ENCODE measurements at regions not wholly inside any gene's neighbourhood (a gene's known extent, or its start where the extent isn't known, plus 50 kb on each side); places are given as distances from the start of the nearest gene placed in this dataset.

GRCh38 chr9:119500072-119500771 is 131.0 kb upstream of the BRINP1 start:
- no peak overlapping the region for H4K91ac ChIP-seq (ENCODE audit: low read depth, low read length)
- H3K4me2 ChIP-seq (ENCODE audit: low read length): no peak overlapping the region
- no peaks in the 10 kb centered on the region for H3K9me3 ChIP-seq (ENCODE audit: insufficient read depth, low read depth, low read length)
- no peaks in the 10 kb centered on the region for H3K36me3 ChIP-seq (ENCODE audit: control insufficient read depth in 1 of 2, insufficient read depth in 2 of 2, low read length in 2 of 2)
- no peak overlapping the region for H3K4ac ChIP-seq (ENCODE audit: low read depth, low read length)
- H3K9ac ChIP-seq (ENCODE audit: low read length): no peak overlapping the region
- H2BK5ac ChIP-seq (ENCODE audit: low read depth, low read length, poor library complexity): no peak overlapping the region
- no peak overlapping the region for H2BK120ac ChIP-seq (ENCODE audit: insufficient read depth, low read length, poor library complexity)
- no peak overlapping the region for H4K12ac ChIP-seq (ENCODE audit: low read depth, low read length)
- no peak overlapping the region for H2AFZ ChIP-seq (ENCODE audit: insufficient read depth, low read length, poor library complexity)
- no peak overlapping the region for H3K27ac ChIP-seq (ENCODE audit: low read depth, low read length)
- H3K18ac ChIP-seq (ENCODE audit: low read length): no peak overlapping the region
- H3K14ac ChIP-seq (ENCODE audit: low read length): no peak overlapping the region
- H2BK12ac ChIP-seq (ENCODE audit: low read length): no peak overlapping the region
- H3K27me3 ChIP-seq (ENCODE audit: insufficient read depth, low read length): no peaks in the 10 kb centered on the region
- no CpG with 5 or more reads among the region's 6 CpGs for WGBS (ENCODE audit: extremely low coverage, insufficient coverage, insufficient read length)
- no peak for DNase-seq
- no peak overlapping the region for H3K23ac ChIP-seq (ENCODE audit: low read length)
- no peaks in the 10 kb centered on the region for H3K4me1 ChIP-seq (ENCODE audit: control insufficient read depth in 1 of 2, insufficient read depth in 2 of 2, low read length in 2 of 2)
- no peak overlapping the region for H4K8ac ChIP-seq (ENCODE audit: low read depth, low read length)
- H3K79me1 ChIP-seq (ENCODE audit: low read length): no peaks in the 10 kb centered on the region
- H2AK5ac ChIP-seq (ENCODE audit: low read length): no peak overlapping the region
- H3K4me3 ChIP-seq (ENCODE audit: low read depth, low read length): no peak overlapping the region
- no peaks in the 10 kb centered on the region for H3K79me2 ChIP-seq (ENCODE audit: control insufficient read depth, insufficient read depth, low read length, poor library complexity)

DNA sequence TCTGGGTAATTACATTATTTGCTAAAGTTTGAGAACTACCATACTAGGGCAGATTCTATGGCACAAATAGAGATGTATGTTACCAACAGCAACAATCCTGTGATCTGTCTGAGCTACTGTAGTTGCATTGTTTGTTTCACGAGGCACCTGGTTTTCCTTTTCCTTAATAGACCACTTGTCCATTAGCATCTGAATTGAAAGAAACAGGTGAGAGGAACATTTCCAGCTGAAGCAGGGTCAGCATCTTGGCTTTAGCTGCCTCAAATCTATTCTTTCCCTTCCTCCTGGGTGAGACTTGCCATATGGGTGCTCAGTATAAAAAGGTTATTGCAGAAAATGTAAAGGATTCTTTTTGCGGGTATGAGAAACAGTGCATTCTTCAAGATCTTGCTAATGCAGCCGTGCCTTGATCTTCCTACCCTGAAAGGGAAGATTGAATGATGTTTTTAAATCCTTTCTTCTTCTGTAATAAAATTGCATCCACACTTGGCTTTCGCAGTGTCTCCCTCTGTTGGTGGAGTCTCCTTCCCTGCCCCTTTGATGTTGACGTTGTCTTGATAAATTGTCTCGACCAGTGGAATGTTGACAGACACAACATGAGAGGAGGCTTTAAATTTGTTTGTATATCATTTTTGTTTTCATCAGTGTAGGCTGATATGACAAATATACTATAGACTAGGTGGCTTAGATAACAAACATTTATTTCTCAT is 118.0 kb upstream of the BRINP1 start:
- Histone ChIP-seq H3K4me1 (ENCODE audit: control insufficient read depth in 1 of 2, insufficient read depth in 2 of 2, low read length in 2 of 2) (no peaks in the 10 kb centered on the region), H3K4ac (ENCODE audit: low read depth, low read length) (no peak overlapping the region), H2AFZ (ENCODE audit: insufficient read depth, low read length, poor library complexity) (no peak overlapping the region), H2AK5ac (ENCODE audit: low read length) (no peak overlapping the region), H3K9ac (ENCODE audit: low read length) (no peak overlapping the region), H2BK5ac (ENCODE audit: low read depth, low read length, poor library complexity) (no peak overlapping the region), H3K27ac (ENCODE audit: low read depth, low read length) (no peak overlapping the region), H3K9me3 (ENCODE audit: insufficient read depth, low read depth, low read length) (no peaks in the 10 kb centered on the region), H3K79me1 (ENCODE audit: low read length) (no peaks in the 10 kb centered on the region), H2BK12ac (ENCODE audit: low read length) (no peak overlapping the region), H3K18ac (ENCODE audit: low read length) (no peak overlapping the region), H3K4me2 (ENCODE audit: low read length) (no peak overlapping the region), H3K36me3 (ENCODE audit: control insufficient read depth in 1 of 2, insufficient read depth in 2 of 2, low read length in 2 of 2) (no peaks in the 10 kb centered on the region), H3K23ac (ENCODE audit: low read length) (no peak overlapping the region), H4K12ac (ENCODE audit: low read depth, low read length) (no peak overlapping the region), H2BK120ac (ENCODE audit: insufficient read depth, low read length, poor library complexity) (no peak overlapping the region), H3K14ac (ENCODE audit: low read length) (no peak overlapping the region), H3K79me2 (ENCODE audit: control insufficient read depth, insufficient read depth, low read length, poor library complexity) (no peaks in the 10 kb centered on the region), H4K91ac (ENCODE audit: low read depth, low read length) (no peak overlapping the region), H3K4me3 (ENCODE audit: low read depth, low read length) (no peak overlapping the region), H4K8ac (ENCODE audit: low read depth, low read length) (no peak overlapping the region), H3K27me3 (ENCODE audit: insufficient read depth, low read length) (no peaks in the 10 kb centered on the region)
- no peak for DNase-seq
- WGBS (ENCODE audit: extremely low coverage, insufficient coverage, insufficient read length): no CpG with 5 or more reads among the region's 6 CpGs

DNA sequence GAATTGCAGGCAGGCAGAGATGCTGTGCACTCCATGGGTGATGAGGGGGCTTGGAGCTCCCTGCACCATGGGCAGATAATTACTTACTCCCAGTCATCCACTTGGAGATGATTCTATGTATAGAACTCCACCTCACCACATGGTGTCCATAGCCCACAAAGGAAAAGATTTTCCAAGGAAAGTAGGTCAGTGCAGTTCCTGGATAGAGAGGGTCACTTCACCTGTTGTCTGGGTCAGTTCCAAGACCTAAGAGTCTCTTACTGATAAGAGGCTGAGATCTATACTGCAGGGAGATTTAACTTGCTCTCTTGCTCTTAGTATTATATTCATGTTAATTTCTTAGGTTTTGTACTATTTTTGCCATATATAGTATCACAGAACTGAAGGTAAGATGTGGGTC is 113.9 kb upstream of the BRINP1 start:
- H3K4me2 ChIP-seq (ENCODE audit: low read length): no peak overlapping the region
- no peaks in the 10 kb centered on the region for H3K9me3 ChIP-seq (ENCODE audit: insufficient read depth, low read depth, low read length)
- no peak overlapping the region for H3K9ac ChIP-seq (ENCODE audit: low read length)
- H3K14ac ChIP-seq (ENCODE audit: low read length): no peak overlapping the region
- H3K79me2 ChIP-seq (ENCODE audit: control insufficient read depth, insufficient read depth, low read length, poor library complexity): no peaks in the 10 kb centered on the region
- no peak for DNase-seq
- no peak overlapping the region for H2BK120ac ChIP-seq (ENCODE audit: insufficient read depth, low read length, poor library complexity)
- no peak overlapping the region for H3K18ac ChIP-seq (ENCODE audit: low read length)
- no peak overlapping the region for H2AK5ac ChIP-seq (ENCODE audit: low read length)
- no peaks in the 10 kb centered on the region for H3K4me1 ChIP-seq (ENCODE audit: control insufficient read depth in 1 of 2, insufficient read depth in 2 of 2, low read length in 2 of 2)
- no peak overlapping the region for H3K23ac ChIP-seq (ENCODE audit: low read length)
- no peak overlapping the region for H3K4me3 ChIP-seq (ENCODE audit: low read depth, low read length)
- H3K27ac ChIP-seq (ENCODE audit: low read depth, low read length): no peak overlapping the region
- H3K79me1 ChIP-seq (ENCODE audit: low read length): no peaks in the 10 kb centered on the region
- H3K27me3 ChIP-seq (ENCODE audit: insufficient read depth, low read length): no peaks in the 10 kb centered on the region
- no peak overlapping the region for H2BK12ac ChIP-seq (ENCODE audit: low read length)
- no peak overlapping the region for H4K8ac ChIP-seq (ENCODE audit: low read depth, low read length)
- no peak overlapping the region for H3K4ac ChIP-seq (ENCODE audit: low read depth, low read length)
- no peak overlapping the region for H2AFZ ChIP-seq (ENCODE audit: insufficient read depth, low read length, poor library complexity)
- no peaks in the 10 kb centered on the region for H3K36me3 ChIP-seq (ENCODE audit: control insufficient read depth in 1 of 2, insufficient read depth in 2 of 2, low read length in 2 of 2)
- H4K12ac ChIP-seq (ENCODE audit: low read depth, low read length): no peak overlapping the region
- no peak overlapping the region for H2BK5ac ChIP-seq (ENCODE audit: low read depth, low read length, poor library complexity)
- no peak overlapping the region for H4K91ac ChIP-seq (ENCODE audit: low read depth, low read length)

DNA sequence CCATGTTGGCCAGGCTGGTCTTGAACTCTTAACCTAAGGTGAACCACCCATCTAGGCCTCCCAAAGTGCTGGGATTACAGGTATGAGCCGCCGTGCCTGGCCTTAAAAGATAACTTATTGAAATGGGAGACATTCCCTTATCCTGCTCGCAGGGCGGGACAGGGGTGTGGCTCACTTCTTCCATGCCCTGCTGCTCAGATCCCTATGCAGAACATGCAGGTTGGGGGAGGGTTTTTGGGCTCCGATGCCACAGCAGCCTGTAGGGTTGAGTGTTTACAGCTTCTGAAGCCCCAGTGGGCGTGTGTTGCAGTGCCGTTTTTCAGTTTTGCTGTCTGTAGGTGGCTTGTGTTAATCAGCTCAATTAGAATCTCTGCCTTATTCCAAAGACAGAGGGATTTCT is 108.0 kb upstream of the BRINP1 start:
- Histone ChIP-seq H3K14ac (ENCODE audit: low read length) (no peak overlapping the region), H3K4me3 (ENCODE audit: low read depth, low read length) (no peak overlapping the region), H3K4ac (ENCODE audit: low read depth, low read length) (no peak overlapping the region), H2BK5ac (ENCODE audit: low read depth, low read length, poor library complexity) (no peak overlapping the region), H3K27me3 (ENCODE audit: insufficient read depth, low read length) (no peaks in the 10 kb centered on the region), H2BK120ac (ENCODE audit: insufficient read depth, low read length, poor library complexity) (no peak overlapping the region), H3K23ac (ENCODE audit: low read length) (no peak overlapping the region), H3K27ac (ENCODE audit: low read depth, low read length) (no peak overlapping the region), H3K9ac (ENCODE audit: low read length) (no peak overlapping the region), H2AK5ac (ENCODE audit: low read length) (no peak overlapping the region), H3K9me3 (ENCODE audit: insufficient read depth, low read depth, low read length) (no peaks in the 10 kb centered on the region), H3K36me3 (ENCODE audit: control insufficient read depth in 1 of 2, insufficient read depth in 2 of 2, low read length in 2 of 2) (no peaks in the 10 kb centered on the region), H4K12ac (ENCODE audit: low read depth, low read length) (no peak overlapping the region), H3K4me2 (ENCODE audit: low read length) (no peak overlapping the region), H2AFZ (ENCODE audit: insufficient read depth, low read length, poor library complexity) (no peak overlapping the region), H4K8ac (ENCODE audit: low read depth, low read length) (no peak overlapping the region), H3K79me1 (ENCODE audit: low read length) (no peaks in the 10 kb centered on the region), H3K4me1 (ENCODE audit: control insufficient read depth in 1 of 2, insufficient read depth in 2 of 2, low read length in 2 of 2) (no peaks in the 10 kb centered on the region), H3K79me2 (ENCODE audit: control insufficient read depth, insufficient read depth, low read length, poor library complexity) (no peaks in the 10 kb centered on the region), H3K18ac (ENCODE audit: low read length) (no peak overlapping the region), H4K91ac (ENCODE audit: low read depth, low read length) (no peak overlapping the region), H2BK12ac (ENCODE audit: low read length) (no peak overlapping the region)
- no CpG with 5 or more reads among the region's 7 CpGs for WGBS (ENCODE audit: extremely low coverage, insufficient coverage, insufficient read length)
- DNase-seq: no peak

All from trophoblast cell (in vitro differentiated cells and primary cell).